ENCODE measurements at regions not wholly inside any gene's neighbourhood (a gene's known extent, or its start where the extent isn't known, plus 50 kb on each side); places are given as distances from the start of the nearest gene placed in this dataset.

DNA sequence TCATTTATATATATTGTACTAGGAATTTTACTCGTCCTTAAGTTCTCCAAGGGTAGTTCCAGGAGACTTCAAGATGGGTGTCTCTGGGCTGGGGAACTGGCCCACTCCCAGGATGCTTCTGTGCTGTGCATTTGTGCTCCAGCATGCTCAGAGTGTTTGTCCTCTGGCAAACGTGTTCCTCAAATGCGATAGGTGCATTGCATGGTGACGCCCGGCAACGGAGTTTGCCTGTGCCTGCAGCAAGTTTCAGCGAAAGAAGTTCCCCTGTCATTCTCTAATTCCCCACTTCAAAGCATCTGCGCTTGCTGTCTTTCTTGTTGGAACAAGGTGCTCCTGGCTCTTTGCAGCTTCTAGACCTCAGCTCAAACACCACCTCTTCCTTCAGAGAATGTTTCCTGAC, 465.1 kb downstream of the GALR1 start:
- TF ChIP-seq, protein P1, sequence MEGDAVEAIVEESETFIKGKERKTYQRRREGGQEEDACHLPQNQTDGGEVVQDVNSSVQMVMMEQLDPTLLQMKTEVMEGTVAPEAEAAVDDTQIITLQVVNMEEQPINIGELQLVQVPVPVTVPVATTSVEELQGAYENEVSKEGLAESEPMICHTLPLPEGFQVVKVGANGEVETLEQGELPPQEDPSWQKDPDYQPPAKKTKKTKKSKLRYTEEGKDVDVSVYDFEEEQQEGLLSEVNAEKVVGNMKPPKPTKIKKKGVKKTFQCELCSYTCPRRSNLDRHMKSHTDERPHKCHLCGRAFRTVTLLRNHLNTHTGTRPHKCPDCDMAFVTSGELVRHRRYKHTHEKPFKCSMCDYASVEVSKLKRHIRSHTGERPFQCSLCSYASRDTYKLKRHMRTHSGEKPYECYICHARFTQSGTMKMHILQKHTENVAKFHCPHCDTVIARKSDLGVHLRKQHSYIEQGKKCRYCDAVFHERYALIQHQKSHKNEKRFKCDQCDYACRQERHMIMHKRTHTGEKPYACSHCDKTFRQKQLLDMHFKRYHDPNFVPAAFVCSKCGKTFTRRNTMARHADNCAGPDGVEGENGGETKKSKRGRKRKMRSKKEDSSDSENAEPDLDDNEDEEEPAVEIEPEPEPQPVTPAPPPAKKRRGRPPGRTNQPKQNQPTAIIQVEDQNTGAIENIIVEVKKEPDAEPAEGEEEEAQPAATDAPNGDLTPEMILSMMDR (IDR thresholded peaks at IDR 0.05; ENCODE audit: borderline replicate concordance, insufficient read depth, low read depth, low read length): no peak
- no peak overlapping the region for H3K4me3 ChIP-seq (ENCODE audit: low read depth, low read length)

- no peak overlapping the region for H3K4me3 ChIP-seq (ENCODE audit: low read depth, low read length)
- TF ChIP-seq, protein P1 (IDR thresholded peaks at IDR 0.05; ENCODE audit: borderline replicate concordance, insufficient read depth, low read depth, low read length): no peak
These were observed 466.6 kb downstream of the GALR1 start for GRCh38 chr18:77716282-77716681.

- TF ChIP-seq, protein P1 (IDR thresholded peaks at IDR 0.05; ENCODE audit: borderline replicate concordance, insufficient read depth, low read depth, low read length): no peak
These were observed 483.8 kb downstream of the GALR1 start for GRCh38 chr18:77733292-77733903.

GRCh38 chr18:77736842-77737241, 487.2 kb downstream of the GALR1 start:
- TF ChIP-seq, protein P1 (IDR thresholded peaks at IDR 0.05; ENCODE audit: borderline replicate concordance, insufficient read depth, low read depth, low read length): no peak
- H3K4me3 ChIP-seq (ENCODE audit: low read depth, low read length): no peak overlapping the region

More at GRCh38 chr18:77733292-77733903, 483.8 kb downstream of the GALR1 start:
- no peak overlapping the region for H3K4me3 ChIP-seq (ENCODE audit: low read depth, low read length)

- no peak overlapping the region for H3K4me3 ChIP-seq (ENCODE audit: low read depth, low read length)
- TF ChIP-seq, protein P1 (IDR thresholded peaks at IDR 0.05; ENCODE audit: borderline replicate concordance, insufficient read depth, low read depth, low read length): no peak
These were observed 487.8 kb downstream of the GALR1 start for GRCh38 chr18:77737405-77737804.

DNA sequence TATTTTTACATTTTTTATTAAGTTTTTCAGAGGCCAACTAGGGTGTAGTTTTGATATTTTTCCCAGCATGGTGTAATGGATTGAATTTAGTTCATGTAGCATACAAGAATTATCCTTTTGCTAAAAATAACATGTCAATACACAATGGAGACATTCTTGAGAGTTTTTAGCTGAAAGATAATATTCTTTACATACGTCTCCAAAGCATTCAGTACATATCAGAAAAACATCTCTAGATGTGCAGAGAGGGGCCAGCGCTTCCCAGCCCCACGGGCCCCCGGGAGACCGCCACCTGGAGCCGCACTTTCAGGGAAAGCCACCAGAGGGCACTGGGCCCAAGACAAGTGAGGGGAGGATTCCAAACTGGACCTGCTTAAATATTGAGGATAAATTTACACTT, 499.4 kb downstream of the GALR1 start:
- TF ChIP-seq, protein P1 (IDR thresholded peaks at IDR 0.05; ENCODE audit: borderline replicate concordance, insufficient read depth, low read depth, low read length): peak; percentile 56; the same call in 1 of the 2 replicates
- no peak overlapping the region for H3K4me3 ChIP-seq (ENCODE audit: low read depth, low read length)

DNA sequence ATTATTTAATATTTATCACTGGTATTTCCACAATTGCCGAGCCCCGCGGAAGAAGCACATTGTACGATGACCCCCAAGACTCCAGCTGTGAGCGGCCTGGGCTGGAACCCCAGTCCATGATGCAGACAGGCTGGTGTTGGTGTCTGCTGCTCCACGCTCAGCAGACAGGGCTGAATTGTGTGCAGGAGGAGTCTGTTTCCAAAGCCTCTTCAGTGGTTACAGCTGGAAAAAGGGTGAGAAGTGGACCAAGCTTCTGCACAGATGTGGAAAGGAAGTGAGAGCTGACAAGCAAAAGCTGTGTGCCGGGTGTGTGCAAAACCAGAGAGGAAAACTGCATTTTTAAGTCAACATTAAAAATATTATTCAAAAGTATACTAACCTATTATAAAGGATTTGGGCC, 500.4 kb downstream of the GALR1 start:
- TF ChIP-seq, protein P1 (IDR thresholded peaks at IDR 0.05; ENCODE audit: borderline replicate concordance, insufficient read depth, low read depth, low read length): no peak

More for the DNA sequence above, 500.4 kb downstream of the GALR1 start:
- no peak overlapping the region for H3K4me3 ChIP-seq (ENCODE audit: low read depth, low read length)
